Dermis blood vessel endothelial cell (primary cell): ENCODE measurements at regions not wholly inside any gene's neighbourhood (a gene's known extent, or its start where the extent isn't known, plus 50 kb on each side); places are given as distances from the start of the nearest gene placed in this dataset.
"Not testable (repeated sequence)": the region's sequence is repeated elsewhere in the genome, so short reads cannot be mapped to it uniquely, and the experiment has no call there.

Source experiments
- DNase-seq: peaks from one replicate; pipeline ENCODE4 v3.0.0; 2010

DNA sequence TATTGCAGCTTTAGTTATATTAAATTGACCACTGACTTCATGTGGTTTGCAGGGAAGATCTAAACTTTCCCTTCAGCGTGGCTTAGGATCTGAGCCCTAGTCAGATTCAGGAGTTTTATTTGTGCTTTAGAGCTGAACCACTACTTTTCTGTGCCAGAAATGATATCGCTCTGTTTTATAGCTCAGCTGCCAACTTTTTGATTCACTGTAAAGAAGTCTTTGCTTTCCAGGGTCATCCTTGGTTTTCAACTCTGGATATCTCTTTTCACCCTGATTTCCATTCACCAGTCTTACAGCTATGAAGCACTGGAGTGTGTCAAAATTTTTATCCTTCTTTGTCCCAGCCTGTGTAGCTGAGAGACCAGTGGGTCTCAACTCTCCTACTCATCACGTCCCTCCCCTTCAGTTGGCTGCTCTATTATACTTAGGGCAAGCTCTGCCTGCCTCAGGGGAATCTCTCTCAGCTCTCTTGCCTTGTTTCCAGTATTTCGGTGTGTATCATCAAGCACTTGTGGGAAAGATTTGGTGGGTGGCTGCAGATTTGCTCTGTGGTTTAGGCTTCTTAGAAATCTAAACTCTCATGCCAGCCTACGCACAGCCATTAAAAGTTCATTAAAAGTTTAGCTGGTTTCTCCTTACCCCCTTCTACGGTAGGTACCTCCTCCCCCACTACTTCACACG lies 425.5 kb downstream of the TENT5A start:
- DNase-seq = no peak

DNA sequence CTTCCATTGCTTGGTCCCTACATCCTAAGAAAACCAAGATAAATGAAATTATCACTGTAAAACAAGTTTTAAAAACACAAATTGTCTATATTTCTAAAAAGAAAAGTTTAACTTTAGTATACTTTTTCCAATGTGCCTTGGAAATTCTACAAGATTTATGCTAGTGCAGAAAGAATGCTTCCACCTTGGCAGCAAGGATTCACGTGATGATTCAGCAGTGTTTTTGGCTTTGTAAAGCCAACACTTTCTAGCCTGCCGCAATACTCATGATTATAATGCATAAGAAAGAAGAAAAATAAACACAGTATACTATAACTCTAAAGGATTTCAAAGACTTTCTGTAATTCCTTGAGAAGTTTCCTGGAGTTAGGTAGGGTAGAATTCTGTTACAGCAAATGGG lies 442.7 kb downstream of the TENT5A start:
- DNase-seq = no peak

DNA sequence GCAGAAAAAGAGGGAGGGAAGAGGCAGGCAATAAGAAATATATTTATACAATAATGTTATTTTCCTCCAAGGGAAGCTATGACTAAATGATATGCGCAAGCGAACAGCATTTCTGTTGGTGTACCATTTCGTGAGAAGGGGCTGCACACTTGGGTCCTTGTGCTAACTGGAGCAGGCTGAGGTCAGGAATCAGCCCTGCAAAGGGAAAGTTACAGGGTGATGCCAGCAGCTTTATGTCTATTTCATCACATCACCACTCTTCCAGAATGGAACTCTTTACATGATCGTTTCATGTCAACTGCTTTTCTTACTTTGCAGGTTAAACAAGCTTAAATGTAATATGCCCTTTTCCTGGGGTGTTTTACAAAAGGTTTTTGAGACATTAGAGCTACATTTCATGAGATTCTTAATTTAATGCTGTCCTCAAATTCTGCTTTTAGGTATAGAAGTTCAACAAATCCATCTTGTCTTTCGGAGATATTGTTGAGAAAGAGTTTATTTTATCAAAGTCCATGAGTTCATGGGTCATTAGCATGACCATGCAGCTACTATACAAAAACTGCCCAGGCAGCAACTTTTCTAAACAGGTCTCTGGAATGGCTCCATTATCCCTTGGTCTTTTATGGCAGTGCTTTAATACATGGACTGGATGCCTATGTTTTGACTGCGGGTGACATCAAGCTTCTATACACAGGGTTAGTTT lies 443.8 kb downstream of the TENT5A start:
- no peak for DNase-seq

DNA sequence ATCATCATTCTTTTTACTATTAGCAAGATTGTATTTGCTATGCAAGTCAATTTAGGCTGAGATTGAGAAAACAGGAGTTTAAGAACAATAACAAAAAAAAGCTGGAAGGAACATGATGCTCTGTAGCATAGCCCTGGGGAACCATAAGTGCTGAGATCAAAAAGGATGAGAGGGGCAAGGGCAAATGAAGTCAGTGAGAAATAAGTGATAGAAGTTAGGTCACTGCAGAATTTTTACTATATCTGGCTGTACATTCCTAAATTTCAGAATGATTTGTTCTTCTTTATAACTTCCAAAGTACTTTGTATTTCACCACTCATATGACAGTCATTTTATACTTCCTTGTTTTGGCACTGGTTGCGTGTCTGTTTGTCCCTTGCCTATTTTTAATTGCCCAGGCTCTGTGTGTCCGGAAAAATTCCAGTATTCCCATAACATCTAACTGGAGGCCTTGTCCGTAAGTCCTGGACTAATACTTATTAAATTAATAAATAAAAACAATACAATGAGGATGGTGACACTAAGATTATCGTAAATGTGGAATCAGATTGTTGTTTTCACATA lies 444.7 kb downstream of the TENT5A start:
- DNase-seq = no peak

DNA sequence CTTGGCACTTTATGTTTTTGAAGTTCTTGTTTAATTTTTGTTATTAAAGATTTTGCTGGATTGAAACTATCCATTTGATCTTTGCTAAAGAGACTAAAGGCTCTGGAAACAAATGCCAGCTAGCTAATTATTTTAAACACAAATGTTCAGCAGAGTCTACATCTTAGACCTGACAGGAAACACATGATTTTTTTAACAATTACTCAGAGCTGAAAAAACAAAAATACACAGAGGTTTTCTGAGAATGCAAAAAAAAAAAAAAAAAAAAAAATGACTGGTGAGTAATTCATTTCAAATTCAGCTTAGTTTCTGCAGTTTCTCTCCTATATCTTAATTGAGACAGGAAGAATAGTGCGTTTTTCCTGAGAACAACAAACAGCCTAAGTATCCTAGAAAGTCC lies 448.0 kb downstream of the TENT5A start:
- no peak for DNase-seq

DNA sequence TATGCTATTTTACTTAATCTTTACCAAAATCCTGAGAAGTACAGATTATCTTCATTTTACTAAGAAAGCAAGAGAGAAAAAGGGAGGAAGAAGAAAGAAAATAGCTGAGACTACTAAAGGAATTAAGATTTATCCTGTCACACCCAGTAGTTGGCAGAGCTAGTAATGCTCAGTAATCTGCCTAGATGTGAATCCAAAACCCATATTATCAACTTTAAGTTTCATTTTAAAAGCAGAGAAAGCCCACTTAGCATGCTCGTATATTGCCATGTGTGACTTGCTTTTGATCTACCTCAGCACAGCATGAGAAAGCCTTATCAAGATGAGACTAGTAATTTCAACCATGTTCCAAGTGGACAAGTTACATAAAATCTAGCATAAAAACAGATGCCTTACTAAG lies 451.5 kb downstream of the TENT5A start:
- no peak for DNase-seq

DNA sequence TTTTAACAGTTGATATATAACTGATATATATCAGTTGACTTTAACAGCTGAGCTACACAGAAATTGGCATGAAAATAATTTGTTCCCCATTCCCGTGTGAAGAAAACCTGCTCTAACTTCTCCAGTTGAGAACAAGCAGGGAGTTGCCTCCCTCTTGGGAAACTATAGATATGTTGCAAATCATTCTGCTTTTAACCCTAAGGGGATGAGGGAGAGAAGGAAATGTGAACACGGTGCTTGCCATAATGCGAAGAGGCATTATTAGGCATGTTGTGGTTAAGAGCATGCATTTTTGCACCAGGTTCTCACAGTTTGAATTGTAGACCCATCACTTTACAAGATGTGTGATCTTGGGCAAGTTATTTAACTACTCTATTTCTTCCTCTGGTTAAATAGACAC lies 453.7 kb downstream of the TENT5A start:
- no peak for DNase-seq

DNA sequence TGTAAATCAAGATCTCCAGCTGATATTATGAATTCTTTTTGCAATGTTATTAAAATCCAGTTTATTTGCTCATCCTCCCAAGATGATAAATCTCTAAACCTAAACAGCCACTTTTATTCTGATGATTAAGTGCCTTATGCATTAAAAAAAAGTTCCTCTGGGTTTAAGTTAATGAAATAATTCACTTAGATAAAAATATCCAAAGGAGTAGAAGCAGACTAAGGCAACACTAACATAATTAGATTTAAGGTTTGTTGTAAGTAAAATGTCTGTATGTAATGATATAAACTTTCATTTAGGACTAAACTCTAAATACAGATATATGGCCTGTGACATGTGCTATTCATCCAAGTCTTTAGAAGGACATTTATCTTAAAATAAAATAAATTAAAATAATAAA lies 457.2 kb downstream of the TENT5A start:
- DNase-seq = no peak

DNA sequence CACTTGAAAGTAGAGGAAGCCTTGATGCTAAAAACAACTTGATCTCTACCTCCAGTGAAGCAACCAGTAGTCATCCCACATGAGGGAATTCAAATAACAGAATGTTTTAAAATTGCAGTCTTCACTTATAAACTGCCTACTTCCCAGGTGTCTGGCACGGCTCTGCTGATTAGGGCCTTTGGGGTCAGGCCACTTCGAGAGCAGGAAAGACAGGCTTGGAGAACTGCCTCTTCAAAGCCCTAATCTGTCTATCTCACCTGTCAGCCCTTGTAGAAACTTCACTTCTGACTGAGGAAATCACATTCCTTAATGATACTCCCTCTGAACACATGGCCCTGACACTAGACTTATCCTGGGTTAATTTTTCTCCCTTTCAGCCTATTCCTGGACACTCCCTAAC lies 458.6 kb downstream of the TENT5A start:
- DNase-seq = no peak

DNA sequence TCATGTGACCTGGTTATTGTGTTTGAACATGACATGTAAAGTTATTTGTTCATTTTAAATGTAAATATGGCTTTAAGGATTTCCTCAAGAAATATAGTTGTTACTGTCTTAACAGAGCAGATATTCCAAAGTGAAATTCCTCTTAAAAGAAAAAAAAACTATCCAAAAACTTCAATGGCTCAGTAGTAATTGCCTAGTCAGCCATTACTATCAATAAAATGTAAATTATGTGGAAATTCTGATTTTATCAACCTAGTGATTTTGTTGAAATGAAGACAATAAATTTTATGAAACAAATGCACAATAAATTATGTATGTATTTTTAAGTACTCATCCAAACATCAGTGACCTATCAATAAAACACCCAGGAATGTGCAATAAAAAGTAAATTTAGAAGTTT lies 463.3 kb downstream of the TENT5A start:
- no peak for DNase-seq

DNA sequence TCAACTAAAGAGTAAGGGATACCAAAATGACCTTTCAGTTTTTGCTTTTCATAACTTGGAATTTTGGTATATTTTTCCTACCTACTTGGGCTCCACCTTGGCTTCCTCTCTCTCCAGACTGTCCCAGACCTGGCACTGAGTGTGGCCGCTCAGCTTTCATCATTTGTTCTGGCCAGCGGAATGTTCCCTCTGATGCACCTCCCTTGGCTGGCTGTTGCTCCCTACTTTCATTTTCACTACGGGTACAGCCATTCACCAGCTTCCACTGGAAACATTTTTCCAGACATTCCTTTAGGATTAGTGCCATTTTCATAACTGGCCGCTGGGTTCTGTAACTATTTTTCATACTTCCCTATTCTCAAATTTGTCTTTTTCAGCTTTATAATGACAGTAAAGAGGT lies 487.4 kb downstream of the TENT5A start:
- no peak for DNase-seq

DNA sequence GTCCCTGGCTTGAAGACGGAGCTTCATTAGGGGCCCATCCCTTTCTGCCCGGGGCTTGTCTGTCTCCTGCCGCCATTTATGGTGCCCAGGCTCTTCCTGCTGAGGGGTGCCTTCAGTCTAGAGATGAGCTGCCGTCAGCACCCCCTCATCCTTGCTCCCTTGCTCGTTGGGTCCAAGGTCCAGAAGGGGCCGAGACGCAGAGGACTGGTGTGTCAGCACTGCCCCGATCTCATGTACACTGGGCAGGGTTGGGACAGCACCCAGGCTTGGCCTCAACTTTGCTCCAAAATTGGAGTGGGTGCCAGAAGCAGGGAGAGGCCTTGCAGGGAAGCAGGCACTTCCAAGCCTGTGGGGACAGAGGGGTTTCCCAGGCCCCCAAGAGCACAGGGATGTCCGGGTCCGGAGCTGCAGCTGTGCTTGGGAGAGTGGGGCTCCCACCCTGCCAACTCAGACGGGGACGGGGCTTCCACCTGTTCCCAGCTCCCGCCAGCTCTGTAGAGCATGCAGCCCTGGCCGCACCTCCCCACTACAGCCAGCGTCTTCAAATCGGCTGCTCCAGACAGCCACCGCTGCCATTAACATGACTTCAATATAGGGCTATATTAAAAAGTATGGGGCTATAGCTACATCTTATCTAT lies 488.8 kb downstream of the TENT5A start:
- DNase-seq = no peak

DNA sequence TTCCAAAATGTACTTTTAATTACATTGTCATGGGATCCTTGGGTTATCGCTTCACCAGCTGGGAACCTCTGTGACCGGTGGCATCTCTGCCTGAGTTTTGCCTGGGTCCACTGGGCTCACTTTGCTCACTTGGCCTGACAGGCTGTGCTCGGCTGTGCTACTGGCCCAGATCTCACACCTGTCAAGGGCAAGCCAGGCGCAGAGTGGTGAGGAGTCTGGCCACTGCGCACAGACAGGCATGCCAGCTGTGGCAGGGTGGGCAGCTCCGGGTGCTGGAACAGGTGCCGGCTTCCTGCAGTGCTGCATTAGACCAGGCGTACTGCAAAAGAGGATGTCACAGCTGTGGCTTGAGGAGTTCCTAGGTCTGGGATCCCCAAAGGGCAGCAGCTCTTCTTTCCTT lies 489.8 kb downstream of the TENT5A start:
- no peak for DNase-seq

DNA sequence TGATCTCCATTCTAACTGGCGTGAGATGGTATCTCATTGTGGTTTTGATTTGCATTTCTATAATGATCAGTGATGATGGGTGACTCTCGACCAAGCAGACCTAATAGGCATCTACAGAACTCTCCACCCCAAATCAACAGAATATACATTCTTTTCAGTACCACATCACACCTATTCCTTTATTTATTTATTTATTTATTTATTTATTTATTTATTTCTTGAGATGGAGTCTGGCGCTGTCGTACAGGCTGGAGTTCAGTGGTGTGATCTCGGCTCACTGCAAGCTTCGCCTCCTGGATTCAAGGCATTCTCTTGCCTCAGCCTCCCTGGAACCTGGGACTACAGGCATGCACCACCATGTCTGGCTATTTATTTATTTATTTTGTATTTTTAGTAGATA lies 496.3 kb downstream of the TENT5A start:
- not testable (repeated sequence) for DNase-seq

DNA sequence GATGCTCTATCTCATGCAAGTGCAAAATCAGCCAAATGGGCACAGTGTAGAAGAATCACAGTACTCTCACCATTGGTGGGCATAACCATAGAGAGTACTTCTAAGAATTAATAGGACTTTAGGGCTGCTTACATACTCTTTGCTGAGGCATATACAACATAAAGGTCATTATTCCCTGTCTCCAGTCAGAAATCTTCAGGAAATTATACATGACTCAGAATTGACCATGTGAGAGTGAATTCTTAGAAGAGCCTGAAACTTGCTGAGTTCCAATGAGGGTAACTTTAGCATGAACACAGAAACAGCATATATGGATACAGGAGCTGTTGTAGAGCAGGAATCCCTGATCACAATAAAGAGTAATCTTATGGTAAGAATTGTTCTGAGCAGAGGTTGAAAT lies 498.7 kb downstream of the TENT5A start:
- no peak for DNase-seq

DNA sequence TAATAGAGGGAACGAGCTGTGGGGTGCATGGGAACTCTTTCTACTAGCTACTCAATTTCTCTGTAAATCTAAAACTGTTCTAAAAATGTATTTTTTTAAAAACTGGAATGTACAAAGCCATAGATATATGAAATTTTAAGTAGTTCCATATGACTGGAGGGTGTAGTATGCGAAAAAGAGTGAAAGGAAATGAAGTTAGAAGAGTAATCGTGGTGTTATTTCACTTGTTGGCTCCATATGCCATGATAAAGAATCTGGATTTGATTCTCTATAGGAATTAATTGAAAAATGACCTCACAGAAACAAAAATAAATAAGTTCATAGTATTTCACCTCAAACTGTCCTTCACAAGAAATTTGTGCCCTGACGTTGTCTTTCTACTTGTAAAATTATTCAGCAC lies 500.2 kb downstream of the TENT5A start:
- no peak for DNase-seq

DNA sequence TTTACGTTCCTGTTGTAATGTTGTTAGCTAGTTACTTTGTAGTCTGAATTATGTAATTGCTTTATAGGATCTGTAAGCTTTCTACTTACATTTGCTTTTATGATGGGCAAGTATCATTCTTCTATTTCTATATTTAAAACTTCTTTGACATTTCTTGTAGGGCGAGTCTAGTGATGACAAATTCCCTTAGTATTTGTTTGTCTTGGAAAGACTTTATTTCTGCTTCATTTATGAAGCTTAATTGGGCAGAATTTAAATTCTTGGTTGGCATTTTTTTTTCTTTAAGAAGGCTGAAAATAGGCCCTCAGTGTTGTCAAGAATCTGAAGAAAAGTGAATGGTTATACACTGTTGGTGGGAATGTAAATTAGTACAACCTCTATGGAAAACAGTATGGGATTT lies 506.3 kb downstream of the TENT5A start:
- no peak for DNase-seq

DNA sequence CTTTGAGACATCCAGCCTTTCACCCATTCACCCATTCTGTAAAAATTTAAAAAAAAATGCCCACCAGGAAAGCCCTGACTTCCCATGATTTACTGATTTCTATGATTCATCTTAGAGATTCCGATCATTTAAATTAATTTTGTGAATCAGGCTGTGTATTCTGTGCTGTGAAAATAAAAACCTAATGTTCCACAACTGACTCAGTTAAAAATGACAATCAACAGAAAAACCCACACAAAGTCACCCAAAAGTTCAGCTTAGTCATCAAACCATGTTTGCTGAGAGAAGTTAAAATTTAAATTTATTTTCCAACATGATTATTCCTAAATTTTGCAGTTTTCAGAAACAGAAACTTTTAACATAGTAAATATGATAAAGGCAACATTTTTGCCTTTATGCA lies 509.9 kb downstream of the TENT5A start:
- no peak for DNase-seq

DNA sequence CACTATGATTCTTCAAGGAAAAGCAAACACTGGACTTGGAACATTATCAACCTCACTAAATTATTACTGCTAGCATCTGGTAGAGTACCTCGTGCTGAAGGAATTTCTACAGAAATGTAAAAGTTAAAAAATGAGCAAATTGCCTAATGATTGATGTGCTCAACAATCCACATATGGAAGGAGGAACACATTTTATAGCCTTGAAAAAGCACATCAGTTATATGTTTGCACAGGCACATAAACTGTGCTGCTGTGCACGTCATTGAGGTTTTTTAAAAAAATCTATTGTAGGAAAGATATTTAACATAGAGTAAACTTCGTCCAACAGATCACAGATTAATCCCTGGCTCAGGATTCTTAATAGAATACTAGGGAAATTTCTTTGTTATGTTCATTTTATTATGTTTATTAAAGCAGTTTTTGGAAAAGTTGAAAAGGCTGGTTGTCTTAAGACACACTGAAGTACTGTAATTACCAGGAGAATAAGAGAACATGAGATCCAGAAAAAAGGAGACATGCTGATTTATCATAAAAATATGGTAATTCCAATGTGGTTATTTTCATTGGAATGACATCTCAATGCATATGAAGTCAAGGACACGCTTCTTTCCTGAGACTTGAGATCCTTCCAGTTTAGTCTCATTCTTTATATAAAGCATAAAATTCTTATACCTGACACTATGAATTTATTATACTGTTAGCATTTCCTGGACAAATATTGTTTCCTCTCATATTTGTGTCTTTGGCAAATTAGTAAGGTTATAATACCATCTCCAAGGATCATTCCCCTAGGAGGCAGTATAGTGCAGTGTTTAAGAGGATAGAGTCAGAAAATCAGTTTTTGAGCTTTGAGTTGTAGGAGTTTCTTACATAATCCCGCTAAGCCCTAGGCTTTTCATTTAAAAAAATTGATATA lies 511.1 kb downstream of the TENT5A start:
- peak; percentile 2 for DNase-seq

DNA sequence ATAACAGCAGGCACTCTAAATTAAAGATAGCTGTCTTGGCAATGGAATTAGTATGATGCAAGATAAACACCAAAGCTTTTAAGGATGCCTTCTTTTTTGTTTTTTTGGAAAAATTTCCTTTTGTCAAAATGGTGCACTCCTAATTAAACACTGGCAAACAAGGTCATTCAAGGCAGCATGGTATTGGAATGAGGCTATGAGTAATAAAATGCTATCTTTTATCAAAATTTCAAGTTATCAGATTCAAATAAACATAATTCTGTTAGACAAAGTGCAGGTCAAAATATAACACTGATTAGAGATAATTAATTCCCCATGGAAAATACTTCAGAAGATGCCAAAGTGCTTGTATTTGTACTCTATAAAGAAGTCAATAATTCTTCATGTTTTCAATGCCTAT lies 514.1 kb downstream of the TENT5A start:
- no peak for DNase-seq

DNA sequence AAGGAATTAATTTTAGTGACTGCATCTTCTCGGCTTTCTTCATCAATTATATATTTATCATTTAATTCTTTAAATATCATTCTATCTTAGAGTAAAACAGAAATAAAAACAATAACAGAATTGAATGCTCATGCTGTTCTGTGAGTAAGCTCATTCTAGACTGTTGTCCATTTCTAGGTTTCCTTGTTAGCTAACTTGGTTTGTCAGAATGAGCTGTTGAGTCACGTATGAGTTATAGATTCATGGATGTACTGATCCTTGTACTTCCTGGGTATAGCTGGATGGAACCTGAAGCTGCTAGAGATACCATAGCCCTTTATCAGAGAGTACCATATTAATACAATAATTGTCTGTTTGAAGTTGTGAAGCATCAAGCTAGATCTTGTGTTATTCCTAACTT lies 515.3 kb downstream of the TENT5A start:
- no peak for DNase-seq

DNA sequence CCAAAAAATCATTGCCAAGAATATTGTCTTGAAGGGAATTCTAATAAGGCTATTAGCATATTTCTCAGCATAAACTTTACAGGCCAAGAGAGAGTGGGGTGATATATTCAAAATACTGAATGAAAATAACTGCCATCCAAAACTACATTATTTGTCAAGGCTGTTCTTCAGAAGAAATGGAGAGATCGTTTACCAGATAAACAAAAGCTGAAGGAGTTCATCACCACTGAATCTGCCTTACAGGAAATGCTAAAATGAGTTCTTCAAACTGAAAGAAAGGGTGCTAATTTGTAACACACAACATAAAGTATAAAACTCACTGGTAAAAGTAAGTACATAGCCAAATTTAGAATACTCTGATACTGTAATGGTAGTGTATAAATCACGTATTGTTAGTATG lies 517.0 kb downstream of the TENT5A start:
- DNase-seq = no peak

DNA sequence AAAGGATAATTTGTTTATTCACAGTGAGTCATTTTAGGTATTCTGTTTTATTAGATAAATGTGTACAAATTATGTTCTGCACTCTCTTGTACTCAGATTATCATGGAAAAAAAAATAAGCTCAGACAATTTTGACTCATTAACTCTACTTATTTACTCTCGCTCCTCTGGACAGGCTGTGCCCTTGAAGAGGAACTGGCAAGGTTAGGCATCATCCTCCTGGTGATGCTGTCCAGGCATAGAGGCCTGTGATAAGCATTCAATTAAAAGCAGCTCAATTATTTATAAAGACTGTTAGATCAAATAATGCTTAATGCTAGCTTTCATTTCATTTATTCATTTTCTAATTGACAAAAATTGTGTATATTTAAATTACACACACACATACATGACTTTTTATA lies 518.5 kb downstream of the TENT5A start:
- DNase-seq = no peak
